NCI-H2081 (cell line): ENCODE measurements at regions not wholly inside any gene's neighbourhood (a gene's known extent, or its start where the extent isn't known, plus 50 kb on each side); places are given as distances from the start of the nearest gene placed in this dataset.
"Not testable (repeated sequence)": the region's sequence is repeated elsewhere in the genome, so short reads cannot be mapped to it uniquely, and the experiment has no call there.

ENCODE experiments used
- DNase-seq, 2 experiments: peaks; one replicate each; lab custom pipeline; 2025; lab: John Stamatoyannopoulos, UW

- DNase-seq, result no peak
Observed at GRCh38 chr9:106438928-106439327, 424.0 kb upstream of the ZNF462 start.

- DNase-seq, result no peak
Observed at GRCh38 chr9:106441283-106441682, 421.7 kb upstream of the ZNF462 start.

- no peak for DNase-seq
Observed at GRCh38 chr9:106443520-106443919, 419.4 kb upstream of the ZNF462 start.

- no peak for DNase-seq
Observed at GRCh38 chr9:106445107-106445506, 417.9 kb upstream of the ZNF462 start.

- no peak for DNase-seq
Observed at GRCh38 chr9:106449336-106449927, 413.5 kb upstream of the ZNF462 start.

GRCh38 chr9:106450549-106450948 lies 412.4 kb upstream of the ZNF462 start:
- DNase-seq, result no peak

- no peak for DNase-seq
Observed at GRCh38 chr9:106451223-106451622, 411.7 kb upstream of the ZNF462 start.

DNA sequence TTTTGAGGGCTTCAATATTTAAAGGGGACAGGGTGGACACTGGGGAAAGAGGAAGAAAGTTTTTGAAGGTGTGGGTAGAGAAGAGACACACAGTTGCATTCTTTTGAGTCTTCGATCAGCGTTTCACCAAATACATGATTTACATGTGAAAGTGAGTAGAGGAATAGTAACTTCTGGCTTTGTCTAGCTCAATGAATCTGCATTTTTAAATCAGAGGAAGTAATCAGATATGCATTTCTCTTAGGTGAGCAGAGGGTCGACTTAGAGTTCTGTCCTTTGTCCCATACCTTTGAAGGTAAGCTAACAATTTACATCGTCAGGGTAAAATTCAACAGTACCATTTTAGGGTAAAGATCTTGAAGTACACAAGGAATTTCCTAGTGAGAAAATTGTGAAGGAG lies 406.4 kb upstream of the ZNF462 start:
- DNase-seq, result no peak

DNA sequence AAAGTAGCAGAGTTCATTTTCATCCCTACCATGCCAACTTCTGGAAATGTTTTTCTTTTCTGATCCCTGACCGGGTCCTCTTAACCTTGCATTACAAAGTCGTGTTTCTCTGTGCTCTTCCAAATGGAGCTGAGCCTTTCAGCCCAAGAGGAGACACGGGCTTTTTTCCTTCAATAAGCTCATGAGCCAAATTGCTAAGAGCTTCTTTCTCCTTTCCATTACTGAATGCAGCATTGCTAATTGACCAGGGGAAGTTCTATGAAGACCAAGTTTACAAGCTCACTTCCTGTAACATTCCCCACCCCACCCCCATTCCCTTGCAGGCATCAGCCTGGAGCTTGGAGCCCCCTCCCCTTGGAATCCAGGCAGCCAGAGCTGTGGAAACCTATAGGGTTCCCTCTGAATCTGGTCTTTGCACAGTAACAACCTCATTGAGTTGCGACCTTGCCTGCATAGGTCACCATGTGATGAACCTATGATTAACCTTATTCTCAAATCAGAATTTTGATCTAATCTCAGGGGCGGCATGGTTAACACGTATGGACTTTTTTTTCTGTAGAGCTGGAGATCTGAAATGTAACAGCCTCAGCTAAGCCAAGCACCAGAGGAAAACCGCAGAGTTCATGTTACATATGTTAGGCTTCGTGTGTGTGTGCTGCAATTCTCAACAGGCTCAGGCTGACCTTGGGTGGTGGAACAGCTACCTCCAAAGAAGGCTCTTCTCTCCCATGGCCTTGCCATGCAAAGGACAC lies 395.7 kb upstream of the ZNF462 start:
- DNase-seq, result no peak

DNA sequence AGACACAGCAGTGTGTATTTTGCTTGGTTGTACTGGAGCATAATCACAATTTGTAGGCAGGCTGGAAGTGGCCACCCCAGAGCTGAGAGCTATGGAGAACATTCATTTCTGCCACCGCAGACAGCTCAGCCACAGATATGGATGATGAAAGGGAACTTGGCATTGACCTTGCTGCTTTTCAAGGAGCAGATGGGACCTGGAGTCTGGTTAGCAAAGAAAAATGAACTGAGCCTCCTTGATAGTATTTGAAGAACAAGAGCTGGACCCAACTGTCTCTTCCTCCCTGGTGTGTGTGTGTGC lies 395.2 kb upstream of the ZNF462 start:
- DNase-seq, result no peak

DNA sequence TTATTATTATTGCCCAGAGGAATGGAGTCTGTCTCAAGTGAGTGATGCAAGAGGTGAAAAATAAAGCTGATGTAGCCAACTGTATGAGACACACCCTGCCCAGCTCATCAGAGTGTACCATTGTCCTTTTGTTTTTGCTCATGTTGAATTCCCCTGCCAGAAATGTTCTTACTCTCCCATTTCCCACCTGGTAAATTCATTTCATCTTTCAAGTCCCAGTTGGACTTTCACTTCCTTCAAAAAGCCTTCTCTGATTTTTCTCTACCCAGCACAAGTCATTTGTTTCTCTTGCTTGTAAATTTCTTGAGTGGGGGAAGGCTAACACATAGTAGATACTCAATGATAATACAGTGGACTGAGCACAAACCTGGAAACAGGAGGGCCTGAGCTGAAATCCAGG lies 394.5 kb upstream of the ZNF462 start:
- DNase-seq, result no peak

- DNase-seq, result no peak
Observed at GRCh38 chr9:106478312-106478711, 384.7 kb upstream of the ZNF462 start.

- DNase-seq, result no peak
Observed at GRCh38 chr9:106478727-106479126, 384.2 kb upstream of the ZNF462 start.

- DNase-seq, result no peak
Observed at GRCh38 chr9:106479679-106480078, 383.3 kb upstream of the ZNF462 start.

DNA sequence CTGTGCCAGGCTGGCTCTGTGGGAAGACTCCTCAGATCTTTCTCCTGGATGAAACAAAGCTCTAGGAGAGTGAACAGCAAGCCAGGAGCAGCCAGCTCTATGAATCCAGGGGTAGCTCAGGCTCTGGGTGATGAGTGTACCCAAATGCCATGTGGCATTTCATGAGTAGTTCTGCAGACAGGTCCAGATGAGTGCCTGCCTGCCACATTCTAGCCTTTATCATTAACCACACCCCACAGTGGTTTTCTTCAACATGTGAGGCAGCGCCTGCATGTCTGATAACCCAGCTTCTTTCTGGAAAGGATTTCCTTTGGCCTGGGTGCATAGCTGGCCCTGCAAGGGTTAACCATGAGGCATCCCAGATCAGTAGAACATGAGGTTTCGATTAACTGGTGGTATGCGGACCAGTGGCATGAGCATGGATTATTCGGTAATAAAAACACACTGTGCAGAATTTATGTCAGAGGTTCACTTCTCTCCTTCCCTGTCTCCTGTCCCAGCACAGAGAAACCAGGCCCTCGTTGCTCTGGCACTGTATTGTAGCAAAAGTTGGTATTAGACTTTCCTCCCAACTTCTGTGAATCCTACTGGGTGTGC lies 381.9 kb upstream of the ZNF462 start:
- DNase-seq, result no peak

GRCh38 chr9:106482733-106483132 lies 380.2 kb upstream of the ZNF462 start:
- no peak for DNase-seq

- DNase-seq, result no peak
Observed at GRCh38 chr9:106486685-106487084, 376.3 kb upstream of the ZNF462 start.

- no peak for DNase-seq
Observed at GRCh38 chr9:106487266-106487665, 375.7 kb upstream of the ZNF462 start.

DNA sequence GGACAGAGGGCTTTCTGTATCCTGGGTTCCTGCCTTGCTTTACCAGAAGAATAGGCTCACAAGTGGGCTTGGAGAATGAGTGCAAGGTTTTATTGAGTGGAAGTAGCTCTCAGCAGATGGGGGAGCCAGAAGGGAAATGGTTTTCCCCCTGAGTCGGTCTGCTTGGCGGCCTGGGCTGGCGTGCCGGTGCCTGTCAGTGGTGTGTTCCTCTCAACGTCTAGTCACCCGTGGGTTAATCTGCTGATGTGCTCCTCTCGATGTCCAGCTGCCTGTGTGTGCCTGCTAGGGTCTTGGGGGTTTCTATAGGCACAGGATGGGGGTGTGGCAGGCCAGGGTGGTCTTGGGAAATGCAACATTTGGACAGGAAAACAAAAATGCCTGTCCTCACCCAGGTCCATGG lies 370.8 kb upstream of the ZNF462 start:
- not testable (repeated sequence) for DNase-seq

DNA sequence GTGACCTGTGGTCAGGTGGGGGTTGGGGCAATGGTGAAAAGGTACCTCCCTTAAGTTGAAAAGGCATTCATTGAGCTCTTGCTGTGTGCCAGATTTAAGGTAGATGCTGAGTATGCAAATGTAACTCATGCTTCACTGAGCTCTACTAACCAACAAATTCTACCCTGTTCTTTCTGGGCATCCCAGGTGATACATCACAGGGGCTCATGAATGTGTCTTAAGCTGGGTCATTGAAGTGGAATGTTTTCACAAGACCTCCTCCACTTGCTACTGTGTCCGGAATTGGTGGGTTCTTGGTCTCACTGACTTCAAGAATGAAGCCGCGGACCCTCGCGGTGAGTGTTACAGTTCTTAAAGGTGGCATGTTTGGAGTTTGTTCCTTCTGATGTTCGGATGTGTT lies 362.8 kb upstream of the ZNF462 start:
- no peak for DNase-seq

- DNase-seq, result not testable (repeated sequence)
Observed at GRCh38 chr9:106501210-106501609, 361.8 kb upstream of the ZNF462 start.

DNA sequence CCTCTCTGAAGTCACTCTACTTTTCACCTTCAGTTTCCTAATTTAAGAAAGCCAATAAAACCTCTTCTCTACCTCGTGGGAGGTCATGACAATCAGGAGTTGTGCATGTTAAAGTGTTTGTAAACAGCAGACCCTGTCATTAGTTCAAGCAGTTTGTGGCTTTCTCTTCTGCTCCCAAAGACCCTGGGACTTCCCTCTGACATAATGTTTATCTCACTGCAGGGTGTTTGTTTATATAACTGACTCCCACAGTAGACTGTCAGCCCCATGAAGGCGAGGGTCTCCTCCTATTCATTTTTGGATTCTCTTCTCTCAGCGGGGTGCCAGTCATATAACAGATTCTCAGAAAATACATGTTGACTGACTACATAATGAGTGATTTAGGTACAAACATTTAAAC lies 360.0 kb upstream of the ZNF462 start:
- no peak for DNase-seq

GRCh38 chr9:106503759-106504158 lies 359.2 kb upstream of the ZNF462 start:
- DNase-seq, result no peak

GRCh38 chr9:106526716-106527204 lies 336.2 kb upstream of the ZNF462 start:
- DNase-seq, result no peak
